ENCODE measurements at regions not wholly inside any gene's neighbourhood (a gene's known extent, or its start where the extent isn't known, plus 50 kb on each side); places are given as distances from the start of the nearest gene placed in this dataset.
"Not testable (repeated sequence)": the region's sequence is repeated elsewhere in the genome, so short reads cannot be mapped to it uniquely, and the experiment has no call there.

DNA sequence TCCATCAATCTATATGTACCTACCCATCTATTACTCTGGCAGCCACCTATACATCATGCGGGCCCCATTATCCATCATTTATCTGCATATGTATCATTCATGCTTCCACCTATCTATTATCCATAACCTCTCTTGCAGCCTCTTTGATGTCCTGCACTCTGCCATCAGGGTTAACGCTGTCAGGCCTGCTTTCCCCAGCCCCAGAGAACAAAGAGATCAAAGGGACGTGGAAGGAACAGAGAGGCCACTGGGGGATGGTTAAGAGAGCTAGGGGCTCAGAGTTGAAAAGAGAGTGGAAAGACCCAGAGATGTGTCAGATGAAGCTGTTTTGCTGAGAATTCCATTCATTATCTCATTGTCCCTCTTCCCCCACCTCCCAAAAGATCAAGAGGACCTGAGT lies 67.3 kb upstream of the CCDC167 start:
- Histone ChIP-seq H3K9me3 (no peaks in the 10 kb centered on the region), H3K4me3 (no peak overlapping the region), H3K27ac (no peak overlapping the region), H3K4me1 (peaks cover 7 to 9% (median 9%) of the 10 kb centered on the region in 4 donors), H3K27me3 (peaks cover 0 to 16% (median 0%) of the 10 kb centered on the region in 4 donors), H3K36me3 (no peaks in the 10 kb centered on the region)
- TF ChIP-seq POLR2A (IDR thresholded peaks at IDR 0.05) (no peak), EP300 (IDR thresholded peaks at IDR 0.05) (no peak), POLR2AphosphoS5 (IDR thresholded peaks at IDR 0.05) (no peak)
- TF ChIP-seq, protein P1, sequence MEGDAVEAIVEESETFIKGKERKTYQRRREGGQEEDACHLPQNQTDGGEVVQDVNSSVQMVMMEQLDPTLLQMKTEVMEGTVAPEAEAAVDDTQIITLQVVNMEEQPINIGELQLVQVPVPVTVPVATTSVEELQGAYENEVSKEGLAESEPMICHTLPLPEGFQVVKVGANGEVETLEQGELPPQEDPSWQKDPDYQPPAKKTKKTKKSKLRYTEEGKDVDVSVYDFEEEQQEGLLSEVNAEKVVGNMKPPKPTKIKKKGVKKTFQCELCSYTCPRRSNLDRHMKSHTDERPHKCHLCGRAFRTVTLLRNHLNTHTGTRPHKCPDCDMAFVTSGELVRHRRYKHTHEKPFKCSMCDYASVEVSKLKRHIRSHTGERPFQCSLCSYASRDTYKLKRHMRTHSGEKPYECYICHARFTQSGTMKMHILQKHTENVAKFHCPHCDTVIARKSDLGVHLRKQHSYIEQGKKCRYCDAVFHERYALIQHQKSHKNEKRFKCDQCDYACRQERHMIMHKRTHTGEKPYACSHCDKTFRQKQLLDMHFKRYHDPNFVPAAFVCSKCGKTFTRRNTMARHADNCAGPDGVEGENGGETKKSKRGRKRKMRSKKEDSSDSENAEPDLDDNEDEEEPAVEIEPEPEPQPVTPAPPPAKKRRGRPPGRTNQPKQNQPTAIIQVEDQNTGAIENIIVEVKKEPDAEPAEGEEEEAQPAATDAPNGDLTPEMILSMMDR (IDR thresholded peaks at IDR 0.05), result no peak
- 79 to 80% methylated on average over 3 of the region's 3 CpGs for WGBS, 2 donors
- ATAC-seq (ENCODE audit: low FRiP score in 2 of 2) (no peak), DNase-seq (no peak)

DNA sequence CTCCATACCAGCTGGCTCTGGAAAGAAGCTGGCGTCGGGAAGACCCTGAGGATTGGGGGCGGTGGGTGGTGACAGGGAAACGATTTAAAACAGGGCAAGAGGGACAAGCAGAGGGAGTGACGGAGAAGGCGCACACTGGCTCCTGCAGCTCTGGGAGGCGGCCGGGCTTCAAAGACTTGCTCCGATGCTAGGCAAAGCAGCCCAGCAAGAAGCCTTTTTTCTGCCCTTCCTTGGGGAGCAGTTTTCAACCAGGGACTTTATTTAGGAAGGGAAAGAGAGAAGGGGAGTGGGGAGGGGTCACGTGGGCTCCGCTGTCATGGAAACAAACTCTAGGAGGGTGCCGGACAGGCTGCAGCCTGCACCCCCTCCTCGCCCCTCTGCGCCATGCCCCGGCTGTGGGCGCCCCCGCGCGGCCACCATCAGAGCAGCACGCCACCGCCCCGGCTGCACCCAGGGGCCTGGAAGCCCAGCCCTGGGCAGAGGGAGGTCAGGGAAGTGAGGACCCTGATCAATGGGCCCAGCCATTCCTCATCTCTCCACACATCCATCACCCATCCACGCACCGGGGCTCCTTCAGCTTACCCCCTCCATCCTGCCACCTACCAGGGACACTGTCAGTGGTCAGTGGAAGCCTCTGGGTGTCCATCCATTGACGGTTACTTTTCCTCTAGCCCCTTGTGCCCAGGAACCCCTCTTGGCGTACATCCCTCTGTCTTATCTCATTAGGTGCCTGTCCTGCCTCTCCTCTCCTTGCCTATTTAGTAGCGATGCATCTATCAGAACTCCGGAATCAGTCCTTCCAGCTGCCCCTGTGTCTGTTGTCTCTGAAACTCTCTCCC lies 66.6 kb upstream of the CCDC167 start:
- Histone ChIP-seq H3K4me1 (peaks cover 7 to 9% (median 9%) of the 10 kb centered on the region in 4 donors), H3K4me3 (peak overlapping the region in 3 of 4 donors; percentile 5 to 22 (median 17)), H3K9me3 (no peaks in the 10 kb centered on the region), H3K27me3 (peaks cover 0 to 16% (median 0%) of the 10 kb centered on the region in 4 donors), H3K27ac (no peak overlapping the region), H3K36me3 (no peaks in the 10 kb centered on the region)
- WGBS, 2 donors, result 18 to 30% methylated on average over 16 to 23 of the region's 28 CpGs
- ATAC-seq (ENCODE audit: low FRiP score in 2 of 2), result peak; percentile 50 to 81
- DNase-seq, result peak; percentile 36 to 94
- TF ChIP-seq EP300 (IDR thresholded peaks at IDR 0.05), result no peak
- no peak for TF ChIP-seq POLR2AphosphoS5 (IDR thresholded peaks at IDR 0.05)
- TF ChIP-seq POLR2A (IDR thresholded peaks at IDR 0.05), result no peak
- TF ChIP-seq, protein P1 (IDR thresholded peaks at IDR 0.05), result peak; percentile 64 to 87 (median 80)

DNA sequence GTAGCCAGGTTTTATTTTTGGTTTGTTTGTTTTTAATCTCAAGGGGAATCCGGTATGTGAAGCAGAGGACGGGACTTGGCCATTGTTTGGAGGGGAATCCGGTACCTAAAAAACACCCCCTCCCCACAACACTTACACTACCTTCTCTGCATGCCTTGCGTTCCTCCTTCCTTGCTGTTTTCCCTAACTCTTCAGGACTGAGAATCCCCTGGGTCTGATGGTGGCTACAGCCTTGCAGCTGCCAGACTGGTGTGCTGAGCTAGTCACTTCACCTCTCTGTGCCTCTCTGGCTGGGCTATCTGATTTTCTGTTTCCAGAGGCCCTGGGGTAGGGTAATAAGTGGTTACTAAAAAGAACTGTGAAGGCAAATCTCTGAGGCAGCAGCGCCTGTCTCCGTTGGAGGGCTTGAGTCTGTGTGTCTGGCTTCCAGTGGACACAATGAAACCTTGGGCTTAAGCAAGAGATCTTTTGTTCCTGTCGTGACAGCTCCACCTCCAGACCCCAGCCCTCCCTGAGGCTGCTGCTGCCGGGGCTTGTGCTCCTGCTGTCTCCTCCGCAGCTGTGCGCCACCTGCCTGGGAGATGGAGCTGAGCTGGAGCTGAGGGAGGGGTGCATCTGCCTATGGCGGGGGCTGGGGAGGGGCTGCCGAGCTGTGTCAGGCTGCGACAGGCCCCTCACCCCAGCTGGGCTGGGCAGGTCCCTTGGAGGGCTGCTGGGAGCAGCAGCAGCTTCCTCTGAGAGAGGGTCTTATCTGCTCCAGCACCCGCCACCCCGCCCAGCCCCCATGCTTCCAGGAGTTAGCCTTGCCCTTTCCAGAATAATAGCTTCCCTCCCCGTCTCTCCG lies 65.8 kb upstream of the CCDC167 start:
- Histone ChIP-seq H3K27ac (no peak overlapping the region), H3K4me1 (peaks cover 7 to 9% (median 9%) of the 10 kb centered on the region in 4 donors), H3K9me3 (no peaks in the 10 kb centered on the region), H3K4me3 (peak overlapping the region in 3 of 4 donors; percentile 5 to 22 (median 17)), H3K36me3 (no peaks in the 10 kb centered on the region), H3K27me3 (peaks cover 0 to 16% (median 0%) of the 10 kb centered on the region in 4 donors)
- ATAC-seq (ENCODE audit: low FRiP score in 2 of 2) (no peak), DNase-seq (peak in 1 of 2 donors; percentile 63)
- 26 to 33% methylated on average over 14 to 15 of the region's 17 CpGs for WGBS, 2 donors
- TF ChIP-seq, protein P1 (IDR thresholded peaks at IDR 0.05), result no peak
- TF ChIP-seq POLR2AphosphoS5 (IDR thresholded peaks at IDR 0.05), result no peak
- TF ChIP-seq POLR2A (IDR thresholded peaks at IDR 0.05), result no peak
- TF ChIP-seq EP300 (IDR thresholded peaks at IDR 0.05), result no peak

DNA sequence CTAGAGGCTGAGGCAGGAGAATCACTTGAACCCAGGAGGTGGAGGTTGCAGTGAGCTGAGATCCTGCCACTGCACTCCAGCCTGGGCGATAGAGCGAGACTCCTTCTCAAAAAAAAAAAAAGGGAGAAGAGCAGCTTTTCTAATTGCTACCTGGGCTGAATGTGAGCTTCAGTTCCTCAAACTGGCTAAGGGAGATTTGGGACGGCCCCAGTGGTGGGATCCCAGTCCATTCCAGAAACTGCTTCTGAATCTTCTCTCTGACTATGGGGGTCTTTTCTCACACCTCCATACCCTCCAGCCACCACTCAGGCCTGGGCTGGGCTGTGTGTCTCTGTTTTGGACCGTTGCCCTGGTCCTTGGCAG lies 63.2 kb upstream of the CCDC167 start:
- ATAC-seq (ENCODE audit: low FRiP score in 2 of 2); H3K4me1 ChIP-seq; H3K9me3 ChIP-seq; DNase-seq; H3K27ac ChIP-seq; H3K4me3 ChIP-seq; H3K36me3 ChIP-seq: not testable (repeated sequence)
- 73 to 88% methylated on average over 4 of the region's 4 CpGs for WGBS, 2 donors
- peaks cover 0 to 12% (median 0%) of the 10 kb centered on the region in 4 donors for H3K27me3 ChIP-seq

DNA sequence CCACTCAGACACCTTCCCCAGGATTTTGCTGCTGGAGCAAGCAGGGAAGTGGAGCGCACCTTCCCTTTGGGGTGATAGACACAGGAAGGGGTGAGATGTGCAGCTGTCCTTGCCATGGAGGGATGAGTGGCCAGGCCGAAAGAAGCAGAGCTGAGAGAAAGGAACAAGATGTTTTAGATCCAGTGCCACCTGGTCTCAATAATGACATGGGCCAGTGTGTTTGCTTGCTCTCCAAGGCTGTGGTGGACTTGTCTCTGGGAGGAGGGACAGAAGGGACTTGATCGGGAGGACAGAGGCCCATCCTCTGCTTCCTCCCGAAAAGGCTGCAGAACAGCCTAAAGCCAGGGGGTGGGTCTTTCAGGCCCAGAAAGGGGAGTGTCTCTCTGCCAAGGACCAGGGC lies 61.7 kb upstream of the CCDC167 start:
- WGBS, 2 donors, result 82 to 88% methylated on average over 4 of the region's 4 CpGs
- TF ChIP-seq POLR2A (IDR thresholded peaks at IDR 0.05), result no peak
- TF ChIP-seq POLR2AphosphoS5 (IDR thresholded peaks at IDR 0.05), result no peak
- TF ChIP-seq, protein P1 (IDR thresholded peaks at IDR 0.05), result no peak
- TF ChIP-seq EP300 (IDR thresholded peaks at IDR 0.05), result no peak
- no peak for DNase-seq
- Histone ChIP-seq H3K27me3 (peaks cover 0 to 11% (median 0%) of the 10 kb centered on the region in 4 donors), H3K36me3 (no peaks in the 10 kb centered on the region), H3K9me3 (no peaks in the 10 kb centered on the region), H3K4me3 (no peak overlapping the region), H3K27ac (no peak overlapping the region), H3K4me1 (peaks cover 7 to 9% (median 8%) of the 10 kb centered on the region in 4 donors)
- no peak for ATAC-seq (ENCODE audit: low FRiP score in 2 of 2)
